OCI-LY3 (cell line): ENCODE measurements at regions not wholly inside any gene's neighbourhood (a gene's known extent, or its start where the extent isn't known, plus 50 kb on each side); places are given as distances from the start of the nearest gene placed in this dataset.

ENCODE experiments used
- H2AFZ ChIP-seq: fragments of 200-600, 300-600 bp; shearing (Covaris generic); 2 replicates; pipeline ENCODE4 v1.6.0; 2014; ENCODE audit warnings: antibody characterized with exemption, low read depth, low read length
- H3K27ac ChIP-seq: fragments of 200-600, 300-600 bp; sonication (generic); 2 replicates; pipeline ENCODE4 v1.5.1; 2014; ENCODE audit warnings: mild to moderate bottlenecking, low read length, moderate library complexity, mixed read lengths
- H3K27me3 ChIP-seq: fragments of 200-600, 300-600 bp; sonication (generic); 2 replicates; pipeline ENCODE4 v1.6.1; 2014; ENCODE audit warnings: low read depth, low read length, mixed read lengths
- H3K36me3 ChIP-seq: fragments of 200-600, 300-600 bp; sonication (generic); replicated peaks from 2 replicates; pipeline ENCODE3; 2014; ENCODE audit warnings: low read depth, low read length, mixed read lengths
- H3K4me1 ChIP-seq: fragments of 300-600, 200-600 bp; sonication (generic); 2 replicates; pipeline ENCODE4 v1.6.1; 2014; ENCODE audit warnings: low read length, mixed read lengths
- H3K4me2 ChIP-seq: fragments of 200-600, 300-600 bp; sonication (generic); 2 replicates; pipeline ENCODE4 v1.6.1; 2014; ENCODE audit warnings: low read length, mixed read lengths
- H3K4me3 ChIP-seq: fragments of 300-600, 200-600 bp; sonication (generic); 2 replicates; pipeline ENCODE4 v1.5.1; 2014; ENCODE audit warnings: antibody characterized with exemption, mild to moderate bottlenecking, low read length, moderate library complexity
- H3K79me2 ChIP-seq: fragments of 300-600, 200-600 bp; shearing (Covaris generic); 2 replicates; pipeline ENCODE4 v1.6.1; 2014; ENCODE audit warnings: mild to moderate bottlenecking, low read length, mixed read lengths
- H3K9ac ChIP-seq: fragments of 300-600, 200-600 bp; shearing (Covaris generic); 2 replicates; pipeline ENCODE4 v1.6.0; 2014; ENCODE audit warnings: mild to moderate bottlenecking, low read length, moderate library complexity
- H3K9me3 ChIP-seq: fragments of 200-600, 300-600 bp; shearing (Covaris generic); 2 replicates; pipeline ENCODE4 v1.6.1; 2014; ENCODE audit warnings: low read length, mixed read lengths; ENCODE audit not compliant: insufficient read depth
- H4K20me1 ChIP-seq: fragments of 200-600, 300-600 bp; sonication (generic); 2 replicates; pipeline ENCODE4 v1.6.1; 2016; ENCODE audit warnings: low read length, mixed read lengths; ENCODE audit not compliant: insufficient read depth
- EZH2phosphoT487 ChIP-seq: fragments of 200-600 bp; shearing (Covaris generic); IDR thresholded peaks from 2 replicates; pipeline ENCODE4 v1.6.1; 2018; ENCODE audit warnings: antibody characterized with exemption, mixed run types, low read depth
- TF ChIP-seq, protein P1 (sequence below): fragments of 200-600, 300-600 bp; sonication (generic); IDR thresholded peaks from 2 replicates; pipeline ENCODE4 v1.5.1; 2014; ENCODE audit warnings: antibody characterized with exemption, low read length, low read depth

- H4K20me1 ChIP-seq, result no peaks in the 10 kb centered on the region
- no peaks in the 10 kb centered on the region for H3K27me3 ChIP-seq
- H3K9ac ChIP-seq, result no peak overlapping the region
- H3K4me3 ChIP-seq, result no peak overlapping the region
- no peak overlapping the region for H2AFZ ChIP-seq
- H3K36me3 ChIP-seq, result no peaks in the 10 kb centered on the region
- H3K79me2 ChIP-seq, result no peaks in the 10 kb centered on the region
- TF ChIP-seq, protein P1, sequence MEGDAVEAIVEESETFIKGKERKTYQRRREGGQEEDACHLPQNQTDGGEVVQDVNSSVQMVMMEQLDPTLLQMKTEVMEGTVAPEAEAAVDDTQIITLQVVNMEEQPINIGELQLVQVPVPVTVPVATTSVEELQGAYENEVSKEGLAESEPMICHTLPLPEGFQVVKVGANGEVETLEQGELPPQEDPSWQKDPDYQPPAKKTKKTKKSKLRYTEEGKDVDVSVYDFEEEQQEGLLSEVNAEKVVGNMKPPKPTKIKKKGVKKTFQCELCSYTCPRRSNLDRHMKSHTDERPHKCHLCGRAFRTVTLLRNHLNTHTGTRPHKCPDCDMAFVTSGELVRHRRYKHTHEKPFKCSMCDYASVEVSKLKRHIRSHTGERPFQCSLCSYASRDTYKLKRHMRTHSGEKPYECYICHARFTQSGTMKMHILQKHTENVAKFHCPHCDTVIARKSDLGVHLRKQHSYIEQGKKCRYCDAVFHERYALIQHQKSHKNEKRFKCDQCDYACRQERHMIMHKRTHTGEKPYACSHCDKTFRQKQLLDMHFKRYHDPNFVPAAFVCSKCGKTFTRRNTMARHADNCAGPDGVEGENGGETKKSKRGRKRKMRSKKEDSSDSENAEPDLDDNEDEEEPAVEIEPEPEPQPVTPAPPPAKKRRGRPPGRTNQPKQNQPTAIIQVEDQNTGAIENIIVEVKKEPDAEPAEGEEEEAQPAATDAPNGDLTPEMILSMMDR, result no peak
- TF ChIP-seq EZH2phosphoT487, result no peak
- no peak overlapping the region for H3K27ac ChIP-seq
- no peaks in the 10 kb centered on the region for H3K4me1 ChIP-seq
- peaks cover 5% of the 10 kb centered on the region; the same call in 1 of the 2 replicates for H3K9me3 ChIP-seq
- H3K4me2 ChIP-seq, result no peak overlapping the region
These were observed 273.1 kb upstream of the SGO1 start for GRCh38 chr3:20458994-20459716.

DNA sequence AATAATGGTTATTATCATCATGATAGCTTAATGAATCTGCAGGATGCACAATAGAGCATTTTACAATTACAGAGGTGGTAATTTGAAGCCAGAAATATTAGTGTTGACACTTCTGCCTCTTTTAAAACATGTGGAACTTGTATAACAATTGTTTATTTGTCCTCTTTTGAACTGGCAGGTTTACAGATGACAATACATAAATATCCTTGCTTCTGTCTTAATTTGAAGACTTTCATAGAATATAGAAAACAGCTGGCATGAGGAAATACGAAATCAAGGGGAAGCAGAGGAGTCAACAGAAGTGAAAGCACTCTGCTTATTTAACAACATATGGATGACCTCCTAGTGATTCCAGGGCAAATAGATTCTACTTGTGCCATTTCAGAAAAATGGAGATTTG, 270.5 kb upstream of the SGO1 start:
- no peaks in the 10 kb centered on the region for H3K79me2 ChIP-seq
- H4K20me1 ChIP-seq, result no peaks in the 10 kb centered on the region
- H3K4me2 ChIP-seq, result no peak overlapping the region
- no peak overlapping the region for H2AFZ ChIP-seq
- TF ChIP-seq, protein P1, result no peak
- no peak for TF ChIP-seq EZH2phosphoT487
- no peak overlapping the region for H3K27ac ChIP-seq
- H3K9me3 ChIP-seq, result peaks cover 5% of the 10 kb centered on the region; the same call in 1 of the 2 replicates
- H3K9ac ChIP-seq, result no peak overlapping the region
- H3K36me3 ChIP-seq, result no peaks in the 10 kb centered on the region
- no peaks in the 10 kb centered on the region for H3K27me3 ChIP-seq
- no peak overlapping the region for H3K4me3 ChIP-seq
- no peaks in the 10 kb centered on the region for H3K4me1 ChIP-seq

- Histone ChIP-seq H3K9ac (no peak overlapping the region), H3K4me1 (no peaks in the 10 kb centered on the region), H4K20me1 (no peaks in the 10 kb centered on the region), H3K4me3 (no peak overlapping the region), H2AFZ (no peak overlapping the region), H3K27ac (no peak overlapping the region), H3K4me2 (no peak overlapping the region), H3K36me3 (no peaks in the 10 kb centered on the region), H3K27me3 (no peaks in the 10 kb centered on the region), H3K79me2 (no peaks in the 10 kb centered on the region), H3K9me3 (no peaks in the 10 kb centered on the region)
- TF ChIP-seq, protein P1, result no peak
- TF ChIP-seq EZH2phosphoT487, result no peak
These were observed 265.2 kb upstream of the SGO1 start for GRCh38 chr3:20451170-20451569.

GRCh38 chr3:20450611-20451010, 264.6 kb upstream of the SGO1 start:
- H3K4me3 ChIP-seq, result no peak overlapping the region
- H3K4me1 ChIP-seq, result no peaks in the 10 kb centered on the region
- H3K36me3 ChIP-seq, result no peaks in the 10 kb centered on the region
- no peaks in the 10 kb centered on the region for H4K20me1 ChIP-seq
- H3K27ac ChIP-seq, result no peak overlapping the region
- no peaks in the 10 kb centered on the region for H3K9me3 ChIP-seq
- no peak overlapping the region for H3K9ac ChIP-seq
- H3K79me2 ChIP-seq, result no peaks in the 10 kb centered on the region
- H2AFZ ChIP-seq, result no peak overlapping the region
- TF ChIP-seq, protein P1, result no peak
- H3K4me2 ChIP-seq, result no peak overlapping the region
- no peaks in the 10 kb centered on the region for H3K27me3 ChIP-seq
